ENCODE measurements at regions not wholly inside any gene's neighbourhood (a gene's known extent, or its start where the extent isn't known, plus 50 kb on each side); places are given as distances from the start of the nearest gene placed in this dataset.

- H3K9ac ChIP-seq (ENCODE audit: low read length), result no peak overlapping the region
- POLR2A ChIA-PET, result no interaction called here
- H3K27me3 ChIP-seq (replicated peaks in 1 of 4; ENCODE audit: control extremely low read depth in 1 of 4, control insufficient read depth in 3 of 4, insufficient read depth in 4 of 4, low read length in 3 of 4), result no peaks in the 10 kb centered on the region
- H2AFZ ChIP-seq (ENCODE audit: insufficient read depth, low read depth, low read length, poor library complexity, severe bottlenecking), result no peak overlapping the region
- no peak overlapping the region for H3K27ac ChIP-seq (ENCODE audit: low read length in 2 of 2)
- Mint-ChIP-seq H3K9me3 (ENCODE audit: insufficient read depth) (no peaks in the 10 kb centered on the region), H3K4me1 (no peaks in the 10 kb centered on the region), H3K27ac (no peak overlapping the region), H3K4me3 (no peak overlapping the region), H3K27me3 (no peaks in the 10 kb centered on the region)
- no peak overlapping the region for H3K4me2 ChIP-seq (replicated peaks; ENCODE audit: low read depth, low read length, poor library complexity, severe bottlenecking)
- no peaks in the 10 kb centered on the region for H3K36me3 ChIP-seq (replicated peaks in 1 of 2; ENCODE audit: control extremely low read depth in 1 of 2, control insufficient read depth in 1 of 2, extremely low read depth in 1 of 2, insufficient read depth in 2 of 2, low read length in 1 of 2)
- H3K79me2 ChIP-seq (ENCODE audit: control insufficient read depth, insufficient read depth, low read length), result no peaks in the 10 kb centered on the region
- ATAC-seq (ENCODE audit: low read depth) (no peak), DNase-seq (no peak)
- H3K9me3 ChIP-seq (ENCODE audit: control extremely low read depth in 1 of 3, control insufficient read depth in 2 of 3, insufficient read depth in 1 of 3, low read length in 2 of 3), result no peaks in the 10 kb centered on the region
- no peak overlapping the region for H3K4me3 ChIP-seq (ENCODE audit: control extremely low read depth in 1 of 5, extremely low read depth in 1 of 5, insufficient read depth in 1 of 5, low read depth in 2 of 5, low read length in 4 of 5)
- H3K4me1 ChIP-seq (ENCODE audit: control insufficient read depth in 2 of 2, insufficient read depth in 2 of 2, low read length in 2 of 2), result no peaks in the 10 kb centered on the region
- intact Hi-C loops (cut with micrococcal nuclease), result no loop called here
- CTCF ChIA-PET, result no interaction called here
- TF ChIP-seq EZH2 (IDR thresholded peaks at IDR 0.05; ENCODE audit: borderline replicate concordance, insufficient read depth, low read depth, low read length, poor library complexity, severe bottlenecking), result no peak
- TF ChIP-seq, protein P1, sequence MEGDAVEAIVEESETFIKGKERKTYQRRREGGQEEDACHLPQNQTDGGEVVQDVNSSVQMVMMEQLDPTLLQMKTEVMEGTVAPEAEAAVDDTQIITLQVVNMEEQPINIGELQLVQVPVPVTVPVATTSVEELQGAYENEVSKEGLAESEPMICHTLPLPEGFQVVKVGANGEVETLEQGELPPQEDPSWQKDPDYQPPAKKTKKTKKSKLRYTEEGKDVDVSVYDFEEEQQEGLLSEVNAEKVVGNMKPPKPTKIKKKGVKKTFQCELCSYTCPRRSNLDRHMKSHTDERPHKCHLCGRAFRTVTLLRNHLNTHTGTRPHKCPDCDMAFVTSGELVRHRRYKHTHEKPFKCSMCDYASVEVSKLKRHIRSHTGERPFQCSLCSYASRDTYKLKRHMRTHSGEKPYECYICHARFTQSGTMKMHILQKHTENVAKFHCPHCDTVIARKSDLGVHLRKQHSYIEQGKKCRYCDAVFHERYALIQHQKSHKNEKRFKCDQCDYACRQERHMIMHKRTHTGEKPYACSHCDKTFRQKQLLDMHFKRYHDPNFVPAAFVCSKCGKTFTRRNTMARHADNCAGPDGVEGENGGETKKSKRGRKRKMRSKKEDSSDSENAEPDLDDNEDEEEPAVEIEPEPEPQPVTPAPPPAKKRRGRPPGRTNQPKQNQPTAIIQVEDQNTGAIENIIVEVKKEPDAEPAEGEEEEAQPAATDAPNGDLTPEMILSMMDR (IDR thresholded peaks at IDR 0.05), result no peak
- no peaks in the 10 kb centered on the region for H4K20me1 ChIP-seq (ENCODE audit: control insufficient read depth, insufficient read depth, low read length, poor library complexity, severe bottlenecking)
- WGBS (ENCODE audit: insufficient coverage), result 80% methylated on average over 1 of the region's 4 CpGs
Measured at GRCh38 chr2:16162491-16163040, 222.2 kb downstream of the MYCN start.

GRCh38 chr2:16161768-16162490 is 221.6 kb downstream of the MYCN start:
- no peak for ATAC-seq (ENCODE audit: low read depth)
- WGBS (ENCODE audit: insufficient coverage), result 86% methylated on average over 5 of the region's 5 CpGs
- Histone ChIP-seq H3K36me3 (replicated peaks in 1 of 2; ENCODE audit: control extremely low read depth in 1 of 2, control insufficient read depth in 1 of 2, extremely low read depth in 1 of 2, insufficient read depth in 2 of 2, low read length in 1 of 2) (no peaks in the 10 kb centered on the region), H3K27me3 (replicated peaks in 1 of 4; ENCODE audit: control extremely low read depth in 1 of 4, control insufficient read depth in 3 of 4, insufficient read depth in 4 of 4, low read length in 3 of 4) (no peaks in the 10 kb centered on the region), H4K20me1 (ENCODE audit: control insufficient read depth, insufficient read depth, low read length, poor library complexity, severe bottlenecking) (no peaks in the 10 kb centered on the region), H3K9ac (ENCODE audit: low read length) (no peak overlapping the region), H2AFZ (ENCODE audit: insufficient read depth, low read depth, low read length, poor library complexity, severe bottlenecking) (no peak overlapping the region), H3K79me2 (ENCODE audit: control insufficient read depth, insufficient read depth, low read length) (no peaks in the 10 kb centered on the region), H3K4me1 (ENCODE audit: control insufficient read depth in 2 of 2, insufficient read depth in 2 of 2, low read length in 2 of 2) (no peaks in the 10 kb centered on the region), H3K4me2 (replicated peaks; ENCODE audit: low read depth, low read length, poor library complexity, severe bottlenecking) (no peak overlapping the region), H3K4me3 (ENCODE audit: control extremely low read depth in 1 of 5, extremely low read depth in 1 of 5, insufficient read depth in 1 of 5, low read depth in 2 of 5, low read length in 4 of 5) (no peak overlapping the region), H3K9me3 (ENCODE audit: control extremely low read depth in 1 of 3, control insufficient read depth in 2 of 3, insufficient read depth in 1 of 3, low read length in 2 of 3) (no peaks in the 10 kb centered on the region), H3K27ac (ENCODE audit: low read length in 2 of 2) (no peak overlapping the region)
- ChIA-PET POLR2A (no interaction called here), CTCF (interaction anchor here (0.9 kb wide), 1 partner anchor 9 kb away, joined by 3 read pairs; no protein-coding TSS in a partner anchor)
- no peaks in the 10 kb centered on the region for H3K4me1 Mint-ChIP-seq
- no peak overlapping the region for H3K4me3 Mint-ChIP-seq
- intact Hi-C loops (cut with micrococcal nuclease), result no loop called here
- H3K9me3 Mint-ChIP-seq (ENCODE audit: insufficient read depth), result no peaks in the 10 kb centered on the region
- H3K27me3 Mint-ChIP-seq, result no peaks in the 10 kb centered on the region
- DNase-seq, result no peak
- H3K27ac Mint-ChIP-seq, result no peak overlapping the region
- TF ChIP-seq, protein P1 (IDR thresholded peaks at IDR 0.05), result no peak
- TF ChIP-seq EZH2 (IDR thresholded peaks at IDR 0.05; ENCODE audit: borderline replicate concordance, insufficient read depth, low read depth, low read length, poor library complexity, severe bottlenecking), result no peak

All from B cell (primary cell).